SK-N-SH (cell line): ENCODE measurements at regions not wholly inside any gene's neighbourhood (a gene's known extent, or its start where the extent isn't known, plus 50 kb on each side); places are given as distances from the start of the nearest gene placed in this dataset.

Experiments used
- CTCF ChIA-PET: fragments of 300-600, 350-600 bp; formaldehyde crosslinking; extraction: SDS; loops from one replicate; lab custom pipeline; 2021; lab: Yijun Ruan, JAX
- POLR2A ChIA-PET: fragments of 350-600 bp; sonication (Branson Sonifier 250); formaldehyde crosslinking; extraction: SDS; loops from one replicate; lab custom pipeline; 2020; ENCODE audit warnings: antibody characterized with exemption, inconsistent platforms; lab: Yijun Ruan, JAX
- DNase-seq: peaks from one replicate; pipeline ENCODE4 v3.0.0; 2012
- H2AFZ ChIP-seq: fragments of 200-600 bp; sonication (generic); 2 replicates; pipeline ENCODE4 v1.8.1; 2016; ENCODE audit warnings: antibody characterized with exemption, mild to moderate bottlenecking, low read depth
- H3F3A ChIP-seq: fragments of 200-600 bp; sonication (generic); replicated peaks from 2 replicates; pipeline ENCODE3; 2016; ENCODE audit warnings: antibody characterized with exemption, mild to moderate bottlenecking; ENCODE audit not compliant: insufficient read depth
- H3K27ac ChIP-seq, 2 experiments: fragments of 200-500 bp in 1 of 2; fragments of 200-600 bp in 1 of 2; sonication (Bioruptor generic) in 1 of 2; sonication (generic), shearing (Covaris generic) in 1 of 2; 2 replicates each; pipeline versions ENCODE4 v1.5.1 to v1.6.1; 2014 to 2016; ENCODE audit warnings: low read depth in 2 of 2, inconsistent platforms in 1 of 2, low read length in 1 of 2, mild to moderate bottlenecking in 1 of 2, mixed read lengths in 1 of 2
- H3K27me3 ChIP-seq: fragments of 200-600 bp; sonication (generic), shearing (Covaris generic); 2 replicates; pipeline ENCODE4 v1.6.1; 2016; ENCODE audit warnings: mixed run types; ENCODE audit not compliant: insufficient read depth
- H3K36me3 ChIP-seq, 2 experiments: fragments of 200-500 bp in 1 of 2; fragments of 200-600 bp in 1 of 2; sonication (Bioruptor generic) in 1 of 2; sonication (generic) in 1 of 2; replicated peaks in 1 of 2; 2 replicates each; pipeline versions ENCODE3 to v1.5.1; 2014 to 2016; ENCODE audit warnings: low read length in 1 of 2, mild to moderate bottlenecking in 1 of 2; ENCODE audit not compliant: insufficient read depth in 2 of 2, control insufficient read depth in 1 of 2
- H3K4me1 ChIP-seq, 2 experiments: fragments of 200-500 bp in 1 of 2; fragments of 200-600 bp in 1 of 2; sonication (Bioruptor generic) in 1 of 2; sonication (generic), shearing (Covaris generic) in 1 of 2; 2 replicates each; pipeline versions ENCODE4 v1.5.1 to v1.6.1; 2014 to 2016; ENCODE audit warnings: low read depth in 1 of 2, low read length in 1 of 2, mixed run types in 1 of 2; ENCODE audit not compliant: insufficient read depth in 2 of 2, control insufficient read depth in 1 of 2
- H3K4me2 ChIP-seq: fragments of 200-600 bp; sonication (generic), shearing (Covaris generic); 2 replicates; pipeline ENCODE4 v1.6.1; 2017; ENCODE audit warnings: mixed run types
- H3K4me3 ChIP-seq, 2 experiments: fragments of 200-500 bp in 1 of 2; fragments of 200-600 bp in 1 of 2; sonication (Bioruptor generic) in 1 of 2; sonication (generic), shearing (Covaris generic) in 1 of 2; 2 replicates each; pipeline versions ENCODE4 v1.5.1 to v1.8.1; 2014 to 2016; ENCODE audit warnings: low read depth in 2 of 2, inconsistent platforms in 1 of 2, low read length in 1 of 2, mild to moderate bottlenecking in 1 of 2, mixed read lengths in 1 of 2, moderate library complexity in 1 of 2
- H3K79me2 ChIP-seq: fragments of 200-600 bp; sonication (generic); 2 replicates; pipeline ENCODE4 v1.8.1; 2017; ENCODE audit warnings: mild to moderate bottlenecking; ENCODE audit not compliant: insufficient read depth
- H3K9ac ChIP-seq: fragments of 200-600 bp; sonication (generic); 2 replicates; pipeline ENCODE4 v1.6.1; 2017; ENCODE audit warnings: mixed run types
- H3K9me2 ChIP-seq: fragments of 200-600 bp; sonication (generic); 2 replicates; pipeline ENCODE4 v1.6.1; 2017; ENCODE audit warnings: mixed run types
- H3K9me3 ChIP-seq: fragments of 200-600 bp; sonication (generic); 2 replicates; pipeline ENCODE4 v1.6.1; 2017; ENCODE audit warnings: mixed run types, mild to moderate bottlenecking, moderate library complexity
- H4K20me1 ChIP-seq: fragments of 200-600 bp; sonication (generic); 2 replicates; pipeline ENCODE4 v1.6.1; 2017; ENCODE audit warnings: mild to moderate bottlenecking, mixed run types; ENCODE audit not compliant: insufficient read depth
- EP300 ChIP-seq, 2 experiments: IDR thresholded peaks; 2 replicates each; pipeline versions ENCODE4 v1.4.0 to v1.6.1; 2012; ENCODE audit warnings: borderline replicate concordance in 1 of 2, low read depth in 1 of 2, low read length in 1 of 2
- FOXJ3 ChIP-seq: sonication (generic); formaldehyde crosslinking; IDR thresholded peaks from 2 replicates; pipeline ENCODE4 v1.5.1; 2020; ENCODE audit warnings: mild to moderate bottlenecking, missing genetic modification reagents
- FOXM1 ChIP-seq: IDR thresholded peaks from 2 replicates; pipeline ENCODE4 v1.4.0; 2012; ENCODE audit warnings: low read depth, mild to moderate bottlenecking
- GABPA ChIP-seq: IDR thresholded peaks from 2 replicates; pipeline ENCODE4 v1.4.0; 2012; ENCODE audit warnings: low read depth, mild to moderate bottlenecking
- JUND ChIP-seq: IDR thresholded peaks from 2 replicates; pipeline ENCODE4 v1.4.0; 2012
- NFIC ChIP-seq: IDR thresholded peaks from 2 replicates; pipeline ENCODE4 v1.4.0; 2012; ENCODE audit warnings: borderline replicate concordance
- RAD21 ChIP-seq: IDR thresholded peaks from 2 replicates; pipeline ENCODE4 v1.6.1; 2012; ENCODE audit warnings: mild to moderate bottlenecking, low read length
- TAF1 ChIP-seq: IDR thresholded peaks from 2 replicates; pipeline ENCODE4 v1.6.1; 2012; ENCODE audit warnings: low read depth, mild to moderate bottlenecking, low read length, moderate library complexity, borderline replicate concordance
- TCF12 ChIP-seq: IDR thresholded peaks from 2 replicates; pipeline ENCODE4 v1.4.0; 2012
- WGBS: methylation state at CpG from one replicate; pipeline ENCODE4 v1.1.6; 2017; ENCODE audit warnings: low lambda C conversion rate; 5-methylcytosine and 5-hydroxymethylcytosine counted together
- TF ChIP-seq, protein P1 (sequence below): IDR thresholded peaks from 2 replicates; pipeline ENCODE4 v1.6.1; 2012; ENCODE audit warnings: mild to moderate bottlenecking, low read depth, low read length, moderate library complexity
- TF ChIP-seq, protein P2 (sequence below): IDR thresholded peaks from 2 replicates; pipeline ENCODE4; 2012
- TF ChIP-seq, protein P3 (sequence below): IDR thresholded peaks from 2 replicates; pipeline ENCODE4 v1.4.0; 2012; ENCODE audit warnings: low read depth, borderline replicate concordance
- TF ChIP-seq, protein P4 (sequence below): fragments of 200-600 bp; sonication (generic); IDR thresholded peaks from 2 replicates; pipeline ENCODE4 v1.6.1; 2017; ENCODE audit warnings: antibody characterized with exemption, mild to moderate bottlenecking, moderate library complexity
- TF ChIP-seq, protein P5 (sequence below): IDR thresholded peaks from 2 replicates; pipeline ENCODE4 v1.4.0; 2012; ENCODE audit warnings: low read depth

DNA sequence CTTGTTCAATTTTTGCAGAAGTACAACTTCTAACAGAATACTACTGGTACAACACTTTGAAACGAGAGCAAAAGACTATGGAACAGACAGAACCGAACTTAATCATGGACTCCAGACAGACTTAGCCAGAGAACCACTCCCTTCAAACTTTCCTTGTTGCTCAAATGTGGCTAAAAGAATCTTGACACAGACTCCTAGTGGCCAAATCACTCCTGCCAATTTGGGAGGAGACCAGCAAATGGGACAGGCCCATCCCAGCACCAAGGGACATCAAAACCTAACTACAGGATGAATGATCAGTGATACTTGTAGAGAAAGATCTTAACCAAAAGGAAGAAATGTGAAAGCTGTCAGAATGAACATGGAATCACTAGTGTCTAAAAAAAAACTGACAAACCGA is 154.0 kb downstream of the MATN1 start:
- Histone ChIP-seq H2AFZ (no peak overlapping the region), H3K4me1 (peaks cover 0 to 25% of the 10 kb centered on the region in 2 experiments; a peak in 1 of 4 replicates), H4K20me1 (no peaks in the 10 kb centered on the region), H3K79me2 (no peaks in the 10 kb centered on the region), H3K9me3 (peaks cover 8% of the 10 kb centered on the region; the same call in 1 of the 2 replicates), H3F3A (no peaks in the 10 kb centered on the region), H3K4me3 (no peak overlapping the region), H3K36me3 (no peaks in the 10 kb centered on the region), H3K27ac (no peak overlapping the region), H3K4me2 (no peak overlapping the region), H3K9ac (no peak overlapping the region), H3K9me2 (no peaks in the 10 kb centered on the region), H3K27me3 (no peaks in the 10 kb centered on the region)
- CTCF ChIA-PET, result interaction anchor here (0.6 kb wide), 1 partner anchor 1078 kb away, joined by 3 read pairs; no protein-coding TSS in a partner anchor
- no peak for DNase-seq
- 13% methylated on average over 3 of the region's 3 CpGs for WGBS
- POLR2A ChIA-PET, result no interaction called here
- TF ChIP-seq JUND, result no peak
- TF ChIP-seq GABPA, result no peak
- TF ChIP-seq, protein P1, sequence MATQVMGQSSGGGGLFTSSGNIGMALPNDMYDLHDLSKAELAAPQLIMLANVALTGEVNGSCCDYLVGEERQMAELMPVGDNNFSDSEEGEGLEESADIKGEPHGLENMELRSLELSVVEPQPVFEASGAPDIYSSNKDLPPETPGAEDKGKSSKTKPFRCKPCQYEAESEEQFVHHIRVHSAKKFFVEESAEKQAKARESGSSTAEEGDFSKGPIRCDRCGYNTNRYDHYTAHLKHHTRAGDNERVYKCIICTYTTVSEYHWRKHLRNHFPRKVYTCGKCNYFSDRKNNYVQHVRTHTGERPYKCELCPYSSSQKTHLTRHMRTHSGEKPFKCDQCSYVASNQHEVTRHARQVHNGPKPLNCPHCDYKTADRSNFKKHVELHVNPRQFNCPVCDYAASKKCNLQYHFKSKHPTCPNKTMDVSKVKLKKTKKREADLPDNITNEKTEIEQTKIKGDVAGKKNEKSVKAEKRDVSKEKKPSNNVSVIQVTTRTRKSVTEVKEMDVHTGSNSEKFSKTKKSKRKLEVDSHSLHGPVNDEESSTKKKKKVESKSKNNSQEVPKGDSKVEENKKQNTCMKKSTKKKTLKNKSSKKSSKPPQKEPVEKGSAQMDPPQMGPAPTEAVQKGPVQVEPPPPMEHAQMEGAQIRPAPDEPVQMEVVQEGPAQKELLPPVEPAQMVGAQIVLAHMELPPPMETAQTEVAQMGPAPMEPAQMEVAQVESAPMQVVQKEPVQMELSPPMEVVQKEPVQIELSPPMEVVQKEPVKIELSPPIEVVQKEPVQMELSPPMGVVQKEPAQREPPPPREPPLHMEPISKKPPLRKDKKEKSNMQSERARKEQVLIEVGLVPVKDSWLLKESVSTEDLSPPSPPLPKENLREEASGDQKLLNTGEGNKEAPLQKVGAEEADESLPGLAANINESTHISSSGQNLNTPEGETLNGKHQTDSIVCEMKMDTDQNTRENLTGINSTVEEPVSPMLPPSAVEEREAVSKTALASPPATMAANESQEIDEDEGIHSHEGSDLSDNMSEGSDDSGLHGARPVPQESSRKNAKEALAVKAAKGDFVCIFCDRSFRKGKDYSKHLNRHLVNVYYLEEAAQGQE, result no peak
- TF ChIP-seq TCF12, result no peak
- no peak for TF ChIP-seq FOXJ3 (CRISPR knock-in tag)
- TF ChIP-seq NFIC, result no peak
- TF ChIP-seq EP300 (IDR thresholded peaks at IDR 0.05; ENCODE audit: borderline replicate concordance in 1 of 2, low read depth in 1 of 2, low read length in 1 of 2), result no peak
- no peak for TF ChIP-seq RAD21
- TF ChIP-seq, protein P2, sequence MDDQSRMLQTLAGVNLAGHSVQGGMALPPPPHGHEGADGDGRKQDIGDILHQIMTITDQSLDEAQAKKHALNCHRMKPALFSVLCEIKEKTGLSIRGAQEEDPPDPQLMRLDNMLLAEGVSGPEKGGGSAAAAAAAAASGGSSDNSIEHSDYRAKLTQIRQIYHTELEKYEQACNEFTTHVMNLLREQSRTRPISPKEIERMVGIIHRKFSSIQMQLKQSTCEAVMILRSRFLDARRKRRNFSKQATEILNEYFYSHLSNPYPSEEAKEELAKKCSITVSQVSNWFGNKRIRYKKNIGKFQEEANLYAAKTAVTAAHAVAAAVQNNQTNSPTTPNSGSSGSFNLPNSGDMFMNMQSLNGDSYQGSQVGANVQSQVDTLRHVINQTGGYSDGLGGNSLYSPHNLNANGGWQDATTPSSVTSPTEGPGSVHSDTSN, result no peak
- TF ChIP-seq, all 33 proteins: peak for 0

DNA sequence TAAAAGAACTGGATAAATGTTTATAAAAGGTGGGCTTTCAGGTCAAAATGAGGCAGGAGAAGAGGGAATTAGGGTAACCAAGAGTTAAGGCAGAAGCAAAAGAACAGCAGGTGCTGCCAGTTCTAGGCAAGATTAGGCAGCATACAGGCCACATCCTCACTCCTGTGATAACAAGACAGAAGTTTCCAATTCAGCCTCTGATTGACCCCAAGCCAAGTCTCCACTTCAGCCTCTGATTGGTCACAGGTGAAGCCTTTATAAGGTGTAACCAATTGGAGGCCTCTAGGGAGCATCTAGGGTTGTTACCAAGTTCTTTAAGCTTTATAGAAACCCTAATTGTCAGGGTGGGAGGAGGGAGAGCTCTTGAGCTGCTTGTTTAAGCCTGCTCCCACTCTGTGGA is 160.8 kb downstream of the MATN1 start:
- H2AFZ ChIP-seq, result no peak overlapping the region
- ChIA-PET POLR2A (no interaction called here), CTCF (no interaction called here)
- no peak overlapping the region for H3K27ac ChIP-seq
- no peak overlapping the region for H3K4me3 ChIP-seq
- H3K9ac ChIP-seq, result no peak overlapping the region
- no peaks in the 10 kb centered on the region for H3F3A ChIP-seq
- no peaks in the 10 kb centered on the region for H3K9me2 ChIP-seq
- no peaks in the 10 kb centered on the region for H3K4me1 ChIP-seq
- H3K36me3 ChIP-seq, result no peaks in the 10 kb centered on the region
- no peak overlapping the region for H3K4me2 ChIP-seq
- no peaks in the 10 kb centered on the region for H3K79me2 ChIP-seq
- peaks cover 14% of the 10 kb centered on the region for H3K9me3 ChIP-seq
- no peaks in the 10 kb centered on the region for H3K27me3 ChIP-seq
- H4K20me1 ChIP-seq, result no peaks in the 10 kb centered on the region
- no peak for DNase-seq
- TF ChIP-seq TAF1, result no peak
- no peak for TF ChIP-seq FOXM1
- TF ChIP-seq JUND, result no peak
- TF ChIP-seq, protein P3, sequence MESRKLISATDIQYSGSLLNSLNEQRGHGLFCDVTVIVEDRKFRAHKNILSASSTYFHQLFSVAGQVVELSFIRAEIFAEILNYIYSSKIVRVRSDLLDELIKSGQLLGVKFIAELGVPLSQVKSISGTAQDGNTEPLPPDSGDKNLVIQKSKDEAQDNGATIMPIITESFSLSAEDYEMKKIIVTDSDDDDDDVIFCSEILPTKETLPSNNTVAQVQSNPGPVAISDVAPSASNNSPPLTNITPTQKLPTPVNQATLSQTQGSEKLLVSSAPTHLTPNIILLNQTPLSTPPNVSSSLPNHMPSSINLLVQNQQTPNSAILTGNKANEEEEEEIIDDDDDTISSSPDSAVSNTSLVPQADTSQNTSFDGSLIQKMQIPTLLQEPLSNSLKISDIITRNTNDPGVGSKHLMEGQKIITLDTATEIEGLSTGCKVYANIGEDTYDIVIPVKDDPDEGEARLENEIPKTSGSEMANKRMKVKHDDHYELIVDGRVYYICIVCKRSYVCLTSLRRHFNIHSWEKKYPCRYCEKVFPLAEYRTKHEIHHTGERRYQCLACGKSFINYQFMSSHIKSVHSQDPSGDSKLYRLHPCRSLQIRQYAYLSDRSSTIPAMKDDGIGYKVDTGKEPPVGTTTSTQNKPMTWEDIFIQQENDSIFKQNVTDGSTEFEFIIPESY, result no peak
- TF ChIP-seq, protein P4, sequence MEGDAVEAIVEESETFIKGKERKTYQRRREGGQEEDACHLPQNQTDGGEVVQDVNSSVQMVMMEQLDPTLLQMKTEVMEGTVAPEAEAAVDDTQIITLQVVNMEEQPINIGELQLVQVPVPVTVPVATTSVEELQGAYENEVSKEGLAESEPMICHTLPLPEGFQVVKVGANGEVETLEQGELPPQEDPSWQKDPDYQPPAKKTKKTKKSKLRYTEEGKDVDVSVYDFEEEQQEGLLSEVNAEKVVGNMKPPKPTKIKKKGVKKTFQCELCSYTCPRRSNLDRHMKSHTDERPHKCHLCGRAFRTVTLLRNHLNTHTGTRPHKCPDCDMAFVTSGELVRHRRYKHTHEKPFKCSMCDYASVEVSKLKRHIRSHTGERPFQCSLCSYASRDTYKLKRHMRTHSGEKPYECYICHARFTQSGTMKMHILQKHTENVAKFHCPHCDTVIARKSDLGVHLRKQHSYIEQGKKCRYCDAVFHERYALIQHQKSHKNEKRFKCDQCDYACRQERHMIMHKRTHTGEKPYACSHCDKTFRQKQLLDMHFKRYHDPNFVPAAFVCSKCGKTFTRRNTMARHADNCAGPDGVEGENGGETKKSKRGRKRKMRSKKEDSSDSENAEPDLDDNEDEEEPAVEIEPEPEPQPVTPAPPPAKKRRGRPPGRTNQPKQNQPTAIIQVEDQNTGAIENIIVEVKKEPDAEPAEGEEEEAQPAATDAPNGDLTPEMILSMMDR, result no peak
- TF ChIP-seq, protein P5, sequence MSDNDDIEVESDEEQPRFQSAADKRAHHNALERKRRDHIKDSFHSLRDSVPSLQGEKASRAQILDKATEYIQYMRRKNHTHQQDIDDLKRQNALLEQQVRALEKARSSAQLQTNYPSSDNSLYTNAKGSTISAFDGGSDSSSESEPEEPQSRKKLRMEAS, result no peak
- TF ChIP-seq, protein P2, result no peak
